Effector memory CD4-positive, alpha-beta T cell (primary cell): ENCODE measurements at regions not wholly inside any gene's neighbourhood (a gene's known extent, or its start where the extent isn't known, plus 50 kb on each side); places are given as distances from the start of the nearest gene placed in this dataset.
"Not testable (repeated sequence)": the region's sequence is repeated elsewhere in the genome, so short reads cannot be mapped to it uniquely, and the experiment has no call there.

Source experiments
- DNase-seq, 3 donors: peaks; one replicate each; pipeline ENCODE4 v3.0.0-alpha.2; 2020
- H3K27ac ChIP-seq: 2 replicates; pipeline ENCODE4 v1.7.0; 2013; ENCODE audit warnings: mild to moderate bottlenecking, low read length, moderate library complexity; ENCODE audit not compliant: insufficient read depth, poor library complexity, severe bottlenecking
- H3K27me3 ChIP-seq: replicated peaks from 2 replicates; pipeline ENCODE4 v1.7.0; 2013; ENCODE audit warnings: mild to moderate bottlenecking, low read length; ENCODE audit not compliant: insufficient read depth, control insufficient read depth, poor library complexity, severe bottlenecking
- H3K36me3 ChIP-seq: 2 replicates; pipeline ENCODE4 v1.7.0; 2013; ENCODE audit warnings: mild to moderate bottlenecking, low read length, moderate library complexity; ENCODE audit not compliant: control insufficient read depth, insufficient read depth
- H3K4me1 ChIP-seq: 2 replicates; pipeline ENCODE4 v1.7.0; 2013; ENCODE audit warnings: low read length, mild to moderate bottlenecking; ENCODE audit not compliant: control insufficient read depth, insufficient read depth, poor library complexity, severe bottlenecking
- H3K4me3 ChIP-seq: 2 replicates; pipeline ENCODE4 v1.7.0; 2013; ENCODE audit warnings: low read length, low read depth, mild to moderate bottlenecking; ENCODE audit not compliant: insufficient read depth, poor library complexity, severe bottlenecking
- H3K9me3 ChIP-seq: 2 replicates; pipeline ENCODE4 v1.7.0; 2013; ENCODE audit warnings: mild to moderate bottlenecking, low read length, moderate library complexity; ENCODE audit not compliant: control insufficient read depth

DNA sequence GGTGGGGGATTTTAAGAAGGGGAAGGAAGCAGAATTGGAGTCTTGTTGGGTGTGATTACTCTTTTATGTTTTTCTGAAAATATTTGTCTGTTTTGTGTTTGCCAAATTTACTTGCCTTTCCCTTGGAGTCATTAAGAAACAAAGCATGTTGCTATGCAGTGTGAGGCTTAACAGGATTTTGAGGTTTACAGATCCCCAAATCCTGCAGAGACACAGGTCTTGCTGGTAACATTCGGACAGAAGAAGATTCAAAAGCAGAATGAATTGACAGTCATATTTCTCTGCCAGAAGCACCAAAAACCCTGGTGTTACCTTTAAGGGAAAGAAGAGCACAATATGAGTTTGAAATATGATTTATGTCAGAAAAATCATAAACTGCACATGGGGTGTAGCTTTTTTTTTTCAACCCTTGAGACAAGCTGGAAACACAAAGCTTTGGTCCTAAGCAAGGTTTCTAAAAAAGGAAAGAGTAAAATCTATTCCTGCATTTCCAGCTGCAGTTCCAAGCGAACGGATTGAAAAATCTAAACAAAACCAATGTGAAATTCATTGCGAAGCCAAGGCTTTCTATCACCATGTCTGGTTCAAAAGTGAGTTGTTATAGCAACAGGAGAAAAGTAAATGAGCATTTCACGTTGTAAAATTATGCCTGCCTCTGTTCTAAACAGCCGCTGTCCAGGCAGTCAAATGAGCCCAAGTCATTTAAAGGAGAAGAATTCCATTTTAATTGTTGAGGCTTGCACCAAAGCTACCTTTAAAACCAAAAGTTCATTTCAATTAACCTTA is 358.9 kb upstream of the SASH1 start:
- Histone ChIP-seq H3K9me3 (no peaks in the 10 kb centered on the region), H3K36me3 (no peaks in the 10 kb centered on the region), H3K4me3 (no peak overlapping the region), H3K4me1 (no peaks in the 10 kb centered on the region), H3K27me3 (no peaks in the 10 kb centered on the region), H3K27ac (no peak overlapping the region)
- DNase-seq: no peak

DNA sequence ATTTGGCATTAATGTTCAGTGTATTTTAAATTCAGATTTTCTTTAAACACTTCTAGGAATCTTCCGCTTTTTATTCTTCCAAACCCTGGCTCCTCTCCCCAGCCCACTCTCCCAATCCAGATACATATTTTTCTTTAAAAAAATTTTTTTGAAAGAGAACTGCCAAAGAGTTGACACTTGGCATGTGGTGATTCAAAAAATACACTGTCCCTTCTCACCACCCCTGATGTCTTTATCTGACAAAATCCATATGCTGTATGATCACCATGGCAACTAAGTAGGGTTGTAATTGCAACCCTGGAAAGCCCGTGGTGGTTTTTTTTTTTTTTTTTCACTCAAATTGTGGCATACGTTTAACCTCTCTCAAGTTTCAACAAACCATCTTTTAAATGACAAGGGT is 355.8 kb upstream of the SASH1 start:
- no peak for DNase-seq
- Histone ChIP-seq H3K27ac (no peak overlapping the region), H3K36me3 (no peaks in the 10 kb centered on the region), H3K4me3 (no peak overlapping the region), H3K9me3 (no peaks in the 10 kb centered on the region), H3K4me1 (no peaks in the 10 kb centered on the region), H3K27me3 (no peaks in the 10 kb centered on the region)

DNA sequence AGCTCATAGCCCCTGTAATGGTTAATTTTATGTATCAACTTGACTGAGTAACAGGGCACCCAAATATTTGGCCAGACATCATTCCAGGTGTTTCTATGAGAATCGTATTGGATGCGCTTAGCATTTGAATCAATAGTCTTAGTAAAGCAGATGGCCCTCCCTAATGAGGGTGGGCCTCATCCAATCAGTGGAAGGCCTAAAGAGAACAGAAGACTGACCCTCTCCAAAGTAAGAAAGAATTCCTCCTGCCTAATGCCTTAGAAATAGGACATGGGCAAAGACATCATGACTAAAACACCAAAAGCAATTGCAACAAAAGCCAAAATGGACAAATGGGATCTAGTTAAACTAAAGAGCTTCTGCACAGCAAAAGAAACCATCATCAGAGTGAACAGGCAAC is 352.5 kb upstream of the SASH1 start:
- Histone ChIP-seq H3K27ac (no peak overlapping the region), H3K9me3 (no peaks in the 10 kb centered on the region), H3K4me1 (no peaks in the 10 kb centered on the region), H3K36me3 (no peaks in the 10 kb centered on the region), H3K4me3 (no peak overlapping the region), H3K27me3 (no peaks in the 10 kb centered on the region)
- DNase-seq: no peak

DNA sequence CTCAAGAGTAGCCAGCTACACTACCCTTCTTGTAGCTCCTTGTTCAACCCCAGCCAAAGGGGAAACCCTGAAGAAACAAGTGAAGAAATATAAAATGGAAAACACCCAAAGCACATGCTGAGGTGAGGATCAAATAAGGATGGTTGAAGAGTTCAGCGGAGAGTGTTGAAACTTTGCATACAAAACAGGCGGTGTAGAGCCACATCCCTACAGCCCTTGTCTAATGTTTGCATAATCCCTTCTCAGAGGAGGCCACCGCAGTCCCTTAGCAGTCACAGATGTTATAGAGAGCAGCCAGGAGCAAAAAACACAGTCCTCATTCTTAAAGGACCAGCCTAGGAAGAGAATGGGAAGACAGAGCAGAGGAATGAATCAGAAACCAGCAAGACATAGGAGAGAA is 350.7 kb upstream of the SASH1 start:
- Histone ChIP-seq H3K27me3 (no peaks in the 10 kb centered on the region), H3K4me1 (no peaks in the 10 kb centered on the region), H3K36me3 (no peaks in the 10 kb centered on the region), H3K27ac (no peak overlapping the region), H3K9me3 (no peaks in the 10 kb centered on the region), H3K4me3 (no peak overlapping the region)
- no peak for DNase-seq

DNA sequence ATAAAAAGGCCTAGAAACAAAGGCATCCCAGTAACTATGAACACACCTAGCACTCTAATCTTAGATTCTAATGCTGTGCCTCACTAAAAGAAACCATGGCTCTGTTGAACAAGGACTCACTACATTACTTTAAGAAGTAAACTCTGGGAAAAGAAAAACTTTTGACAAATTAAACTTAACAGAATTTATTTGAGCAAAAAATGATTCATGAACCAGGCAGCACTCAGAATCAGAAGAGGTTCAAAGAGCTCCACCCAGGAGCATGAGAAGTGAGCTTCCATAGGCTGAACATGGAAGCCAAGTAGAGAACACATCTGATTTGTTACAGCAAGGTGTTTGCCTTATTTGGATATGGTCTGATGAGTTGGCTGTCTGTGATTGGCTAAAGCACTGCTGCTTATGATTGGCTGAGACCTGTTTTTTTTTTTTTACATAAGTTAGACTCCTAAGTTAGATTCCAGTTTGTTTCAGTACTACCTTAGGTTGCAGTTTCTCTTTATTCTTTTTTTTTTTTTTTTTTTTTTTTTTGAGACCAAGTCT is 343.6 kb upstream of the SASH1 start:
- no peak for DNase-seq
- Histone ChIP-seq H3K4me1 (no peaks in the 10 kb centered on the region), H3K9me3 (no peaks in the 10 kb centered on the region), H3K36me3 (no peaks in the 10 kb centered on the region), H3K4me3 (no peak overlapping the region), H3K27ac (no peak overlapping the region), H3K27me3 (no peaks in the 10 kb centered on the region)

DNA sequence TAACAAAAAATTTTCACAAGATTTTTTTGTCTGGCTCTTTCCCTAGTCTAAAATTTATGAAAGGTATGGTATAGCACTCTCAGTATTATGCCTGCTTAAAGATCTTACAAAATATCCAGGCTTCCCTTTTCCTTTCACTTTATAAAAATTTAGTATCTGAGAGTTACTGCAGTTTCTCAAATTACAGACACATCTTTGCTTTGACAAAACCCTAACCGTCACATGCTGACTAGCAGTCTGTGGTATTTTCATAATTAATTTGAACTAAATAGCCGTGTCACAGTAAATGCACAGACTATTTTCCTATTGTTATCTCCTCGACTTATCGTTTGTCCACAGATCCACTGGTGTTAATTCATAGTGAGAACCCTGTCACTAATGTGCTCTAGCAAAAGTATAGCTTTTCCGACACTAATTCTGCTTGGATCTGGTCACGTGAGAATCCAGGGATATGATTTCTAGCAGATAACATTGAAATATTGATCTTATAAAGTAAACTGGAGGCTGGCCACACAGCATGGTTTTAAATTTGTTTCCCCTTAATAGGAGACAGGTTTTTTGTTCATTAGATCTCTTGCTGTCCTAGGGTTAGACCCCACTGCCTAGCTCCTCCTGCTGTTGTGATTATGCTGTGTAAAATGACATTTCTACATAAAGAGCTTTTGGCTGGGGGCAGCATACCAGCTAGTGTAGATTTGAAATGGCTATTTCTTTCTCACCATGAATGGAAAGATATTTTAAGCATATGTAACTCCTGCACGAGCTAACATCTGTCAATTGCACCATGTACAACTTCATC is 340.6 kb upstream of the SASH1 start:
- H3K36me3 ChIP-seq: no peaks in the 10 kb centered on the region
- no peak overlapping the region for H3K4me3 ChIP-seq
- H3K4me1 ChIP-seq: no peaks in the 10 kb centered on the region
- H3K27ac ChIP-seq: no peak overlapping the region
- H3K27me3 ChIP-seq: no peaks in the 10 kb centered on the region
- no peak for DNase-seq
- no peaks in the 10 kb centered on the region for H3K9me3 ChIP-seq

DNA sequence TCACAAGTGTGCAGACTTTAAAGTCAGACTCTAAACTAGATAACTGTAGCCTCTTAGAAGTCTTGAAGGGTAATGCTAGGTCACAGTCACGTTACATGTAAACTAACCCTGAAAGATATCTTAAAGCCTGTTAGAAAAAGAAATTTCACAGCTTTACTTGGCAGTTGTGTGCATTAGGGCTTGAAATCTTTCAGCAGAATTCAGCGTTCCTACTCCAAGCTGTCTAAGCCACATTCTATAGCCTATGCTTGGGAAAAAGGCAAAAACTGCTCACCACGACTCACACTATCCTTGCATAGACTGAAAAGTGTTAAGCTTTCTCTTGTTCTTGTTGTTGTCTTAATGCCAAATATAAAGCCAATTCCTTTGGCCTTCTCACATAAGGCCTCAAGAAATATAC is 338.0 kb upstream of the SASH1 start:
- H3K27me3 ChIP-seq: no peaks in the 10 kb centered on the region
- no peak overlapping the region for H3K4me3 ChIP-seq
- H3K27ac ChIP-seq: no peak overlapping the region
- no peaks in the 10 kb centered on the region for H3K36me3 ChIP-seq
- no peaks in the 10 kb centered on the region for H3K9me3 ChIP-seq
- H3K4me1 ChIP-seq: no peaks in the 10 kb centered on the region
- DNase-seq: no peak

DNA sequence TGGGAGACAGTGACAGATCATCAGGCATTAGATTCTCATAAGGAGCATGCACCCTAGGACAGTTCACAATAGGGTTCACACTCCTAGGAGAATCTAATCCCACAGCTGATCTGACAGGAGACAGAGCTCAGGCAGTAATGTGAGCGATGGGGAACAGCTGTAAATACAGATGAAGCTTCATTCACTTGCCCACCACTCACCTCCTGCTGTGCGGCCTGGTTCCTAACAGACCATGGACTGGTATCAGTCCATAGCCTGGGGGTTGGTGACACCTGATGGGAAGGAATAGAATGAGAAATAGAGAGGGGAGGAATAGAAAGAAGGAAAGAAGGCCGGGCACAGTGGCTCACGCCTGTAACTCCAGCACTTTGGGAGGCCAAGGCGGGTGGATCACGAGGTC is 336.8 kb upstream of the SASH1 start:
- no peaks in the 10 kb centered on the region for H3K4me1 ChIP-seq
- no peak for DNase-seq
- no peak overlapping the region for H3K27ac ChIP-seq
- H3K27me3 ChIP-seq: no peaks in the 10 kb centered on the region
- no peaks in the 10 kb centered on the region for H3K9me3 ChIP-seq
- H3K36me3 ChIP-seq: no peaks in the 10 kb centered on the region
- no peak overlapping the region for H3K4me3 ChIP-seq

DNA sequence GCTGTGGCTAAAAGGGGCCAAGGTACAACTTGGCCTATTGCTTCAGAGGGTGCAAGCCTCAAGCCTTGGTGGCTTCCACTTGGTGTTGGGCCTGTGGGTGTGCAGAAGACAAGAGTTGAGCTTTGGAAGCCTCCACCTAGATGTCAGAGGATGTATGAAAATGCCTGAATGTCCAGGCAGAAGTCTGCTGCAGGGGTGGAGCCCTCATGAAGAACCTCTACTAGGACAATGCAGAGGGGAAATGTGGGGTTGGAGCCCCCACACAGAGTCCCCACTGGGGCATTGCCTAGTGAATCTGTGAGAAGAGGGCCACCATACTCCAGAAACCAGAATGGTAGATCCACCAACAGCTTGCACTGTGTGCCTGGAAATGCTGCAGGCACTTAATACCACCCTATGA is 332.1 kb upstream of the SASH1 start:
- H3K4me3 ChIP-seq, H3K36me3 ChIP-seq, H3K27ac ChIP-seq, H3K4me1 ChIP-seq, DNase-seq, H3K9me3 ChIP-seq, H3K27me3 ChIP-seq: not testable (repeated sequence)

DNA sequence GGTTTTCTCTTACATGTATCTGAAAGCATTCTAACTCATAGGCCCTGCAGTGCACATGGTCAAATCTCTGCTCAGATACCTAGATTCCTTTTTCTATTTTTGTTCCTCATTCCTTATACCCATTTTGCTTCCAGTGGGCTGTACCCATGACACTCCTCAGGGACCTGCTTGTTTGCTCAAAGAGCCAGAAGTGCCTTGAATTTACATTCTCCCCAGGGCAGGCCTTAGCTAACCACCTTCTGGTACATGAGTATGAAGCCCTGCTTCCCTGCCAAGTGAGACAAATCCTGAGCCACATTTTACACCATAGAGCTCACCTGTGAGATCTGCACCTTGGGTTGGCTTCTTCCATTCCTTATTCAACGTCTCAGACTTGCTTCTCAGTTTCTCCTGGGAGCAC is 326.6 kb upstream of the SASH1 start:
- no peaks in the 10 kb centered on the region for H3K36me3 ChIP-seq
- H3K27ac ChIP-seq: no peak overlapping the region
- no peaks in the 10 kb centered on the region for H3K27me3 ChIP-seq
- no peak for DNase-seq
- no peaks in the 10 kb centered on the region for H3K4me1 ChIP-seq
- no peaks in the 10 kb centered on the region for H3K9me3 ChIP-seq
- no peak overlapping the region for H3K4me3 ChIP-seq
